Naive thymus-derived CD8-positive, alpha-beta T cell (primary cell): ENCODE measurements at regions not wholly inside any gene's neighbourhood (a gene's known extent, or its start where the extent isn't known, plus 50 kb on each side); places are given as distances from the start of the nearest gene placed in this dataset.
A peak's percentile ranks its signal among the peaks of the same experiment; 100 is the strongest.

ENCODE experiments used
- ATAC-seq, 2 donors: fragments of 150-1000 bp; cut with Tn5 transposase in 1 of 2; sonication (Bioruptor Pico), chemical (Tn5 transposase) in 1 of 2; 1 replicate in 1 of 2; 2 replicates in 1 of 2; pipeline ENCODE4 v1.10.0; 2021; ENCODE audit warnings: mild to moderate bottlenecking in 2 of 2, moderate library complexity in 2 of 2
- POLR2A ChIA-PET: fragments of 350-600 bp; sonication (Branson Sonifier 250); formaldehyde crosslinking; loops from one replicate; lab custom pipeline; 2021; ENCODE audit warnings: antibody characterized with exemption; lab: Charles Lee
- DNase-seq, 10 donors: peaks; one replicate each; pipeline versions ENCODE4 v3.0.0 to v3.0.0-alpha.2; 2020 to 2022
- H3K27ac Mint-ChIP-seq, 10 donors: one replicate each; pipeline ENCODE4 v1.8.0; 2020 to 2022; ENCODE audit warnings: mild to moderate bottlenecking in 10 of 10, mixed read lengths in 10 of 10, moderate library complexity in 4 of 10, inconsistent platforms in 1 of 10
- H3K27me3 Mint-ChIP-seq, 5 donors: one replicate each; pipeline ENCODE4 v1.8.0; 2021 to 2022; ENCODE audit warnings: mixed read lengths in 5 of 5
- H3K36me3 Mint-ChIP-seq, 3 donors: one replicate each; pipeline ENCODE4 v1.8.0; 2020 to 2022; ENCODE audit warnings: mixed read lengths in 3 of 3, mild to moderate bottlenecking in 2 of 3, inconsistent platforms in 1 of 3
- H3K4me1 Mint-ChIP-seq, 4 donors: one replicate each; pipeline ENCODE4 v1.8.0; 2021 to 2022; ENCODE audit warnings: mixed read lengths in 4 of 4
- H3K4me3 Mint-ChIP-seq, 10 donors: one replicate each; pipeline ENCODE4 v1.8.0; 2020 to 2022; ENCODE audit warnings: mild to moderate bottlenecking in 10 of 10, mixed read lengths in 10 of 10, moderate library complexity in 6 of 10, inconsistent platforms in 1 of 10
- H3K9me3 Mint-ChIP-seq, 9 donors: one replicate each; pipeline ENCODE4 v1.8.0; 2020 to 2022; ENCODE audit warnings: mixed read lengths in 9 of 9, mild to moderate bottlenecking in 3 of 9, inconsistent platforms in 1 of 9, moderate library complexity in 1 of 9

GRCh38 chr16:9363520-9363919 lies 272.1 kb downstream of the HAPSTR1 start:
- no peak for DNase-seq
- Mint-ChIP-seq H3K27me3 (peaks cover 0 to 16% (median 6%) of the 10 kb centered on the region in 5 donors), H3K36me3 (peaks cover 0 to 6% (median 0%) of the 10 kb centered on the region in 3 donors), H3K27ac (no peak overlapping the region), H3K4me1 (no peaks in the 10 kb centered on the region), H3K9me3 (peaks cover 0 to 16% (median 10%) of the 10 kb centered on the region in 9 donors), H3K4me3 (no peak overlapping the region)
- POLR2A ChIA-PET, result no interaction called here
- no peak for ATAC-seq

DNA sequence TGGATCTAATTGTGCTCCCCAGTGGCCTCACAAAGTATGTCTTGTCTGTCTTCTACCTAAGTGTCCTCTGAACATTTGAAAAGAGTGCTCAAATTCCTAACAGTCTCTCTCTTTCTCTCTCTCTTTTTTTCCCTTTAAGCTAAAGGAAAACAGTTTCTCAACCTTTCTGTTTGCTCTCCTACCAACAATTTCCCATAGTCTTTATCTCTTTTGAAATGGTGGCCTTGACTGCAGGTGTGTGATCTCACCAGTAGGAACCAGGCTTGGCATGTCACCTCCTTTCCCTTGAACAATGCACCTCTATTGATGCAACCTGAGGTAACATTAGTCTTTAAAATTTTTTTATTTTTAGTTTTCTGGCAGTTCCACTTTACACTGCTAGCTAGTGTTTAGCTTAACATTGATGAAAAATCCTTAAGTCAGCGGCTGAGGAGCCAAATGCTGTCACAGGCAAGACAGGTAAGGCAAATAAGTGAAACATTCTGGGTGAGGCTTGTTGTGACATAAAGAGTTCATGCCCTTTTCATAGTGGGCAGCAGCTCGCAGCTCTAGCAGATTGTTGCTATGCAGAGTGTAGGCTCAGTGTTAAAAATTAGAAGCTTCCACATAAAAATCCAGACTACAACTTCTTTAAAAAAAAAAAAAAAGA lies 273.4 kb downstream of the HAPSTR1 start:
- DNase-seq, result no peak
- POLR2A ChIA-PET, result no interaction called here
- peaks cover under 1 to 16% (median 6%) of the 10 kb centered on the region in 5 donors for H3K27me3 Mint-ChIP-seq
- no peak overlapping the region for H3K27ac Mint-ChIP-seq
- no peaks in the 10 kb centered on the region for H3K4me1 Mint-ChIP-seq
- no peak overlapping the region for H3K4me3 Mint-ChIP-seq
- no peaks in the 10 kb centered on the region for H3K36me3 Mint-ChIP-seq
- peaks cover 0 to 8% (median 5%) of the 10 kb centered on the region in 9 donors for H3K9me3 Mint-ChIP-seq
- no peak for ATAC-seq

DNA sequence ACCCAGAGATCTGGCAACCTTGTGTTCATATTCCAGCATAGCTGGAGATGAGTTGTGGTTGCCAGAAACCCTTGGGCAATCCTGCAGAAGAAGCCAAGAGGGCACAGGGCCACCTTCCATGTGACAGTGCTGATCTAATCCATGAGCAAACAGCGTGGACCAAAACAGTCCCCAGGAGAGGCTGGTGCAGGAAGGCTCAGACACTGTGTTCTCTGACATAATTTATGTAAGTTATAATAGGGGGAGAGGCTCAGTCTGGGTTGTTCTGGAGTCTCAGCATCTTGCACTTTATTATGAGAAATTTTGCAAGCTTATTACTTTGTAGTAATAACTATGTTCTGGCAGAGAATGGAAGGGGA lies 273.9 kb downstream of the HAPSTR1 start:
- Mint-ChIP-seq H3K27me3 (peaks cover 5 to 16% (median 6%) of the 10 kb centered on the region in 5 donors), H3K9me3 (peaks cover 0 to 8% (median 5%) of the 10 kb centered on the region in 9 donors), H3K27ac (no peak overlapping the region), H3K36me3 (no peaks in the 10 kb centered on the region), H3K4me3 (no peak overlapping the region), H3K4me1 (no peaks in the 10 kb centered on the region)
- ATAC-seq, result no peak
- no peak for DNase-seq
- POLR2A ChIA-PET, result no interaction called here

DNA sequence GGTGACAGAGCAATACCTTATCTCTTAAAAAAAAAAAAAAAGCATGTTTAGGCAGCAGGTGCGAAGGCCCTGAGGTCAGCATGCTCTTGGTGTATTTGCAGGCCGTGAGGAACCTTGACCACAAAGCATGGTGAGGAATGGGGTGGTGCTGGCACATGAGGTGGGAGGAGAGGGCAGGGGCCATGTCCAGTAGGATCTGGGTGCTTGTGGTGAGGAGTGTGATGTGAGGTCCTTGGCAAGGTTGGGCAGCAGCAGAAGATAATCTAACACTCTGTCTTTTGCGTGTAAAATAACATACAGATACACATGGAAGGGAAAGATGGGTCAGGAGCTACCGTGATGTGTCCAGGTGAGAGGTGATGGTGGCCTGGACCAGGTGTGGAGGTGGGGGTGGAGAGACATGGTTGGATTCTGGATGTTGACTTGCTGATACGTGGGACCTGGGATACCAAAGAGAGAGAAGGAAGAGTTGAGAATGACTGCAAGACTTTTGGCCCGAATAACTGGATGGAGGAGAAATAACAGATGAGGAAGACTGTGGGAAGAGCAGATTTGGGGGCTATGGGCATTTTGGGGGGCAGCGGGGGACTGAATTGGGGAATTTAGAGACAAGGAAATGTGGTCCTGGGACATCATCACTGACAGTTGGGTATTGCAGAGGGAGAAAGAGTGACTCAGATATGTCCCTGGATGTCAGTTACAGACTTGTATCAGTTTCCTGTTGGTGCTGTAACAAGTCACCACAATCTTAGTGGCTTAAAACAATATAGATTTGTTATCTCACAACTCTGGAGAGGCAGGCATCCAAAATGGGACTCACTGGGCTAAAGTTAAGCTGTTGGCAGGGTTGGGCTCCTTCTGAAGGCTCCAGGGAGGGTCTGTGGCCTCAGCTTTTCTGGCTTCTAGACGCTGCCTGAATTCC lies 274.9 kb downstream of the HAPSTR1 start:
- Mint-ChIP-seq H3K4me1 (no peaks in the 10 kb centered on the region), H3K27me3 (peaks cover 5 to 11% (median 8%) of the 10 kb centered on the region in 5 donors), H3K4me3 (no peak overlapping the region), H3K36me3 (peaks cover 0 to 4% (median 0%) of the 10 kb centered on the region in 3 donors), H3K27ac (no peak overlapping the region), H3K9me3 (peaks cover 0 to 8% (median 3%) of the 10 kb centered on the region in 9 donors)
- POLR2A ChIA-PET, result no interaction called here
- DNase-seq (no peak), ATAC-seq (no peak)

DNA sequence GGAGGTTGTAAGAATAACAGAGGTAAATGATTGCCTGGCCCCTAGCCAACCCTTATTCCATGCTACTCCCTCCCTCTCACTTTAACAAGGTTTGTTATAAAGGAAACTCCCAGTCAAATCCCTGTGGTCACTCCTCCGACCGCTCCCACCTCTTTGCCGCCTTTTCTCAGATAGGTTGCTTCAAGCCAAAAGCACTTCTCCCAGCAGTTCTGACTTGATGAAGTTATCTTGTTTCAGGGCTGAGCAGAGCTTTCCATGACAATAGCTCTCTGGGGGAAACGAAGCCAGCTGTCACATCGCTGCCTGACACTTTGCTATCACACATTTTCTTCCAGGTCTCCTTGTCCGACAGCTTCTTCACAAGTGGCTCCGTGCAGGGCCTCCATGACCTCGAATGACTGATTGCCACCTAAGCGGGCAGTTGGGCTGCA lies 278.6 kb downstream of the HAPSTR1 start:
- no peak overlapping the region for H3K27ac Mint-ChIP-seq
- H3K4me1 Mint-ChIP-seq, result no peaks in the 10 kb centered on the region
- H3K9me3 Mint-ChIP-seq, result peaks cover 0 to 6% (median 4%) of the 10 kb centered on the region in 9 donors
- no peak overlapping the region for H3K4me3 Mint-ChIP-seq
- H3K36me3 Mint-ChIP-seq, result peaks cover 0 to 4% (median 0%) of the 10 kb centered on the region in 3 donors
- POLR2A ChIA-PET, result no interaction called here
- peaks cover 2 to 9% (median 3%) of the 10 kb centered on the region in 5 donors for H3K27me3 Mint-ChIP-seq
- no peak for DNase-seq
- ATAC-seq, result no peak

GRCh38 chr16:9371713-9372448 lies 280.4 kb downstream of the HAPSTR1 start:
- no peaks in the 10 kb centered on the region for H3K4me1 Mint-ChIP-seq
- H3K4me3 Mint-ChIP-seq, result no peak overlapping the region
- ATAC-seq (no peak), DNase-seq (no peak)
- H3K27ac Mint-ChIP-seq, result no peak overlapping the region
- H3K9me3 Mint-ChIP-seq, result peaks cover 0 to 6% (median 2%) of the 10 kb centered on the region in 9 donors
- peaks cover 0 to 4% (median 0%) of the 10 kb centered on the region in 3 donors for H3K36me3 Mint-ChIP-seq
- peaks cover 0 to 12% (median 2%) of the 10 kb centered on the region in 5 donors for H3K27me3 Mint-ChIP-seq
- POLR2A ChIA-PET, result no interaction called here

DNA sequence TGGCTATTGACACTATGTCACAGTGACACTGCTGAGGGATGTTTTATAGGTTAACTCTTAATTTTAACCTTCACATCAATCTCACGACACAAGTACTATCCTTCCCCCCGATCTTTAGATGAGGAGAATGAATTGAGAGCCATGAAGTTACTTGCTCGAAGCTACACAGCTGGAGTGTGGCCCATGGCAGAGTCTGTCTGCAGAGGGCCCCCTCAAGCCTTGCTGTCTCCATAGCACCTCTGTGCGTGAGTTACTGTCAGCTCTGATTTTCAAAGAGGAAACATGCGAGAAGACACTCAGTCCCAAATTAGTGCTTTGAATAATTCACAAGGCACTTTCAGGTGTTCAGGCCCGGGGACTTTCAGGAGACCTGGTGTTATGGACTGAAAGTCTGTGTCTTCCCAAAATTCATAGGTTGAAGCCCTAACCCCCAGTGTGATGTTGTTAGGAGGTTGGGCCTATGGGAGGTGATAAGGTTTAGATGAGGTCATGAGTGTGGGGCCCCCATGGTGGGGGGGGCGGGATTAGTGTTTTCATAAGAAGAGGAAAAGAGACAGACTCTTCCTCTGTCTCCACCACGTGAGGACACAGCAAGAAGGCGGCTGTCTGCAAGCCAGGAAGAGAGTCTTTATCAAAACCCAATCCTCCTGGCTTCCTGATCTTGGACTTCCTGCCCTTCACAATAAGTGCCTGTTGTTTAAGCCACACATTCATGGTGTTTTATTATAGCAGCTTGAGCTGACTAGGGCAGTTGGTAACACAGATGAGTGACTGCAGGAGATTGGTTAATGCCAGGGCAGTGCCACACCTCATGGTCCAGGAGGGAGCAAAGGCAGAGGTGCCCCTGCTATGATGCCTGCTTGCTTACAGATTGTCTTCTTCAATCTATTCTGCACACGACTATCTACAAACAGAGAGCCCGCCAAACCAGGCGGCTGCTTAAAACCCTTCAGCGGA lies 281.8 kb downstream of the HAPSTR1 start:
- Mint-ChIP-seq H3K4me3 (no peak overlapping the region), H3K27ac (no peak overlapping the region), H3K27me3 (peaks cover 0 to 25% (median 7%) of the 10 kb centered on the region in 5 donors), H3K9me3 (peaks cover 0 to 6% (median 2%) of the 10 kb centered on the region in 9 donors), H3K4me1 (no peaks in the 10 kb centered on the region), H3K36me3 (peaks cover 0 to 4% (median 0%) of the 10 kb centered on the region in 3 donors)
- DNase-seq (no peak), ATAC-seq (no peak)
- POLR2A ChIA-PET, result no interaction called here

GRCh38 chr16:9374061-9374460 lies 282.6 kb downstream of the HAPSTR1 start:
- Mint-ChIP-seq H3K9me3 (peaks cover 0 to 7% (median 2%) of the 10 kb centered on the region in 9 donors), H3K36me3 (peaks cover 0 to 4% (median 0%) of the 10 kb centered on the region in 3 donors), H3K27me3 (peaks cover 3 to 34% (median 8%) of the 10 kb centered on the region in 5 donors), H3K27ac (peak overlapping the region in 1 of 10 donors; percentile 17), H3K4me1 (no peaks in the 10 kb centered on the region), H3K4me3 (no peak overlapping the region)
- POLR2A ChIA-PET, result no interaction called here
- ATAC-seq (no peak), DNase-seq (no peak)

DNA sequence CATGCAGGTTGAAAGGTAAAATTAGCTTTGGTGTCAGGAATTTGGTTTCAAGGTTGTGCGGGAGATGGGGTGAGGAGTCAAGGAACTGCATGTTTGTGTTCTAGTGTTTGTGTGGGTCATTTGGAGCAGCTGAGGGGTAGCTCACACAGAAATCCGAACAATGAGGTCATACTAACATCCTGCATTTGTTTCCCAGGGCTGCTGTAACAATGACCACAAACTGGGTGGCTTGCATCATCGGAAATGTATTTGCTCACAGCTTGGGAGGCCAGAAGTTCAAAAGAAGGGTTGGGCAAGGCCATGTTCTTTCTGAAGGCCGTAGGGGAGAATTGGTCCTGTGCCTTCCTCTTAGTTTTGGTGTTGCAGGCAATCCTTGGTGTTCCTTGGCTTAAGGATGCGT lies 287.4 kb downstream of the HAPSTR1 start:
- H3K36me3 Mint-ChIP-seq, result no peaks in the 10 kb centered on the region
- DNase-seq (no peak), ATAC-seq (no peak)
- peaks cover 0 to 1% (median 0%) of the 10 kb centered on the region in 4 donors for H3K4me1 Mint-ChIP-seq
- H3K27ac Mint-ChIP-seq, result no peak overlapping the region
- peaks cover 3 to 37% (median 11%) of the 10 kb centered on the region in 5 donors for H3K27me3 Mint-ChIP-seq
- H3K4me3 Mint-ChIP-seq, result no peak overlapping the region
- peaks cover 0 to 15% (median 7%) of the 10 kb centered on the region in 9 donors for H3K9me3 Mint-ChIP-seq
- POLR2A ChIA-PET, result no interaction called here

GRCh38 chr16:9380221-9380620 lies 288.8 kb downstream of the HAPSTR1 start:
- Mint-ChIP-seq H3K27me3 (peaks cover 3 to 37% (median 11%) of the 10 kb centered on the region in 5 donors), H3K27ac (no peak overlapping the region), H3K36me3 (no peaks in the 10 kb centered on the region), H3K9me3 (peaks cover 0 to 15% (median 7%) of the 10 kb centered on the region in 9 donors), H3K4me3 (no peak overlapping the region), H3K4me1 (peaks cover 0 to 1% (median 0%) of the 10 kb centered on the region in 4 donors)
- DNase-seq (no peak), ATAC-seq (no peak)
- POLR2A ChIA-PET, result no interaction called here

GRCh38 chr16:9381399-9381798 lies 290.0 kb downstream of the HAPSTR1 start:
- peaks cover 0 to 1% (median 0%) of the 10 kb centered on the region in 4 donors for H3K4me1 Mint-ChIP-seq
- peaks cover 0 to 7% (median 0%) of the 10 kb centered on the region in 3 donors for H3K36me3 Mint-ChIP-seq
- H3K4me3 Mint-ChIP-seq, result no peak overlapping the region
- no peak overlapping the region for H3K27ac Mint-ChIP-seq
- POLR2A ChIA-PET, result no interaction called here
- no peak for ATAC-seq
- peaks cover 1 to 16% (median 11%) of the 10 kb centered on the region in 9 donors for H3K9me3 Mint-ChIP-seq
- DNase-seq, result no peak
- peaks cover 4 to 46% (median 11%) of the 10 kb centered on the region in 5 donors for H3K27me3 Mint-ChIP-seq
